ENCODE measurements at regions not wholly inside any gene's neighbourhood (a gene's known extent, or its start where the extent isn't known, plus 50 kb on each side); places are given as distances from the start of the nearest gene placed in this dataset.

DNA sequence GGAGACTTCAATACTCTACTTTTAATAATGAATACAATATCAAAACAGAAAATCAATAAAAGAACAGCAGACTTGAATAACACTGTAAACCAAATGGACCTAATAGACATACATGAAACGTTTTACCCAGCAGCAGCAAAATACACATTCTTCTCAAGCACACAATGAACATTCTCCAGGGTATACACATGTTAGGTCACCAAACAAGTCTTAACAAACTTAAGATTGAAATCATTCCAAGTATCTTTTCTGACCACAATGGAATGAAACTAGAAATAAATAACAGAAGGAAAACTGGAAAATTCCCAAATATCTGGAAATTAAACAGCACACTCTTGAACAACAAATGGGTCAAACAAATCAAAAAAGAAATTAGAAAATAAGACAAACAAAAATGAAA, 145.0 kb upstream of the CT83 start:
- Histone ChIP-seq H4K8ac (replicated peaks; ENCODE audit: insufficient read length, low read depth, low read length) (no peak overlapping the region), H3K23me2 (ENCODE audit: insufficient read length, low read depth, low read length, poor library complexity, severe bottlenecking) (no peaks in the 10 kb centered on the region), H2AK5ac (ENCODE audit: insufficient read length, low read length) (no peak overlapping the region), H3T11ph (ENCODE audit: low read length) (no peak overlapping the region), H3K56ac (ENCODE audit: insufficient read length, low read depth, low read length) (no peak overlapping the region), H3K23ac (ENCODE audit: insufficient read length, low read depth, low read length) (no peak overlapping the region), H2AFZ (ENCODE audit: low read length) (no peak overlapping the region), H2BK20ac (ENCODE audit: low read depth, low read length, poor library complexity, severe bottlenecking) (no peak overlapping the region), H2BK5ac (ENCODE audit: insufficient read length, low read length) (no peak overlapping the region), H3K9me3 (ENCODE audit: control insufficient read depth, low read depth, low read length) (no peaks in the 10 kb centered on the region), H2BK15ac (ENCODE audit: low read depth, low read length) (no peak overlapping the region), H3K14ac (ENCODE audit: insufficient read depth, low read length) (no peak overlapping the region), H4K20me1 (ENCODE audit: control insufficient read depth, insufficient read depth, insufficient read length) (no peaks in the 10 kb centered on the region), H3K27me3 (ENCODE audit: insufficient read depth, low read length) (no peaks in the 10 kb centered on the region), H3K79me2 (ENCODE audit: insufficient read depth, low read length) (no peaks in the 10 kb centered on the region), H3K79me1 (ENCODE audit: insufficient read depth, low read depth, low read length, poor library complexity, severe bottlenecking) (no peaks in the 10 kb centered on the region), H3K4me1 (ENCODE audit: insufficient read depth, low read length) (no peaks in the 10 kb centered on the region), H2BK120ac (ENCODE audit: low read depth, low read length, poor library complexity, severe bottlenecking) (no peak overlapping the region), H3K18ac (ENCODE audit: insufficient read length, low read depth, low read length) (no peak overlapping the region), H3K9ac (ENCODE audit: extremely low read depth, insufficient read length, low read length) (no peak overlapping the region), H3K4me2 (ENCODE audit: insufficient read depth, insufficient read length, low read length) (no peak overlapping the region), H4K91ac (ENCODE audit: insufficient read length, low read depth, low read length) (no peak overlapping the region), H3K27ac (ENCODE audit: insufficient read length, low read depth, low read length) (no peak overlapping the region), H4K5ac (ENCODE audit: insufficient read length, low read depth, low read length) (no peak overlapping the region), H2BK12ac (ENCODE audit: insufficient read length, low read depth, low read length) (no peak overlapping the region), H3K4ac (ENCODE audit: low read depth, low read length) (no peak overlapping the region)
- H3K4me1 Mint-ChIP-seq: peaks cover 0 to 7% of the 10 kb centered on the region in 2 experiments; a peak in 2 of 4 replicates
- H3K27me3 Mint-ChIP-seq (ENCODE audit: low read depth): no peaks in the 10 kb centered on the region
- no peak overlapping the region for H3K27ac Mint-ChIP-seq
- DNase-seq: no peak
- H3K4me3 Mint-ChIP-seq: no peak overlapping the region
- WGBS (ENCODE audit: extremely low coverage, insufficient read length, low lambda C conversion rate): no CpG with 5 or more reads among the region's 1 CpG
- TF ChIP-seq, protein P1, sequence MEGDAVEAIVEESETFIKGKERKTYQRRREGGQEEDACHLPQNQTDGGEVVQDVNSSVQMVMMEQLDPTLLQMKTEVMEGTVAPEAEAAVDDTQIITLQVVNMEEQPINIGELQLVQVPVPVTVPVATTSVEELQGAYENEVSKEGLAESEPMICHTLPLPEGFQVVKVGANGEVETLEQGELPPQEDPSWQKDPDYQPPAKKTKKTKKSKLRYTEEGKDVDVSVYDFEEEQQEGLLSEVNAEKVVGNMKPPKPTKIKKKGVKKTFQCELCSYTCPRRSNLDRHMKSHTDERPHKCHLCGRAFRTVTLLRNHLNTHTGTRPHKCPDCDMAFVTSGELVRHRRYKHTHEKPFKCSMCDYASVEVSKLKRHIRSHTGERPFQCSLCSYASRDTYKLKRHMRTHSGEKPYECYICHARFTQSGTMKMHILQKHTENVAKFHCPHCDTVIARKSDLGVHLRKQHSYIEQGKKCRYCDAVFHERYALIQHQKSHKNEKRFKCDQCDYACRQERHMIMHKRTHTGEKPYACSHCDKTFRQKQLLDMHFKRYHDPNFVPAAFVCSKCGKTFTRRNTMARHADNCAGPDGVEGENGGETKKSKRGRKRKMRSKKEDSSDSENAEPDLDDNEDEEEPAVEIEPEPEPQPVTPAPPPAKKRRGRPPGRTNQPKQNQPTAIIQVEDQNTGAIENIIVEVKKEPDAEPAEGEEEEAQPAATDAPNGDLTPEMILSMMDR (conservative IDR thresholded peaks at IDR 0.05): no peak
- peaks cover 3% of the 10 kb centered on the region in 2 experiments; a peak in 1 of 5 replicates for H3K9me3 Mint-ChIP-seq
- no peaks in the 10 kb centered on the region; a peak in 1 of 7 replicates for H3K36me3 Mint-ChIP-seq (ENCODE audit: insufficient read depth in 1 of 3, low read depth in 3 of 3)
